T47D (cell line): ENCODE measurements at regions not wholly inside any gene's neighbourhood (a gene's known extent, or its start where the extent isn't known, plus 50 kb on each side); places are given as distances from the start of the nearest gene placed in this dataset.

Source experiments
- DNase-seq, 2 experiments: peaks; one replicate each; pipeline versions ENCODE4 v3.0.0 to v3.0.0-alpha.2; 2011 to 2012; ENCODE audit warnings: low read depth in 1 of 2, low spot score in 1 of 2
- JUND ChIP-seq: IDR thresholded peaks from 2 replicates; pipeline ENCODE4 v1.6.1; 2012; ENCODE audit warnings: low read depth
- in situ Hi-C: cut with HindIII; loops from 2 replicates; pipeline ENCODE4 v1.10.0; 2016; ENCODE audit warnings: low sequenced_read_pairs, low pct_unique_long_range_greater_than_20kb

DNA sequence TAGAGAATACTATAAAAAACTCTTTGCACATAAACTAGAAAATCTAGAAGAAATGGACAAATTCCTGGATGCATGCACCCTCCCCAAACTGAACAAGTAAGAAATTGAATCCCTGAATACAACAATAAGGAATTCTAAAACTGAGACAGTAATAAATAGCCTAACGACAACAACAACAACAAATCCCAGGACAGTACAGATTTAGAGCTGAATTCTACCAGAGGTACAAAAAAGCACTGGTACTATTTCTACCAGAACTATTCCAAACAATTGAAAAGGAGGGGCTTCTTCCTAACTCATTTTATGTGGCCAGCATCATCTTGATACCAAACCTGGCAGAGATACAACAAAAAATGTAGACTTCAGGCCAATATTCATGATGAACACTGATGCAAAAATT, 394.4 kb upstream of the RORB start:
- in situ Hi-C loops = no loop called here
- DNase-seq = no peak
- no peak for TF ChIP-seq JUND

DNA sequence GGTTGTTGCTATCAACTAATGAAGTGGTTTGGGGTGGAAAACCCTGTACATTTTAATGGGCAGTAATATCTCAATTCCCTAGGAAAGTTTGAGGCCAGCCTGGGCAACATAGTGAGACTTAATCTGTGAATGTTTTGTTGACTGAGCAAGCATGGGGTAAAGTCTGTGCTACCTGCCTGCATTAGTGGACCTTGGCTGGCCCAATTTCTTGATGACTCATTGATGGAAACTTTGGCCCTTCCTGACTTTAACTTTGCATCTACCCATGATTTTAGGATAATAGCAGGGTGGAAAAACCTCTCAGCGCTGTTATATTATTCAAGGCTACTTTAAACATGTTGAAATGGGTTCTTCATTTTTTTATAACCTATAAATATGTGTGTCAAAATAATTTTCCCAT, 389.4 kb upstream of the RORB start:
- no peak for TF ChIP-seq JUND
- in situ Hi-C loops = no loop called here
- DNase-seq = no peak

DNA sequence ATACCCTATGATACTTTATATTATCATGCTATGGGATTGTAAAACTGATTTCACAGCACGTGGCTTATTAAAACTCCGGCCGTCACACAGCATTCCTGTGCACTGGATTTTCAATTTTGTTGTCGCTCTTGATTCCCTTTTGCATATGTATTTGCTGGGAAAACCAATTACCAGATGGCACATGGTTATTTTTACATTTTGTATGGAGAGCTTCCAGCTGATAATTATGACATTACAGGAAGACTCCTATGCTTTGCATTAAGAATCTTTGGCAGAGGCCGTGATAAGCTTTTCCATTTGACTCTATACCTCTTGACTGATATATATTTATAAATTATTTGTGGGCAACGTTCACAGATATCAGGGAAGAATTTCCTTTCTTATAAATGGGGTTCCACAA, 381.2 kb upstream of the RORB start:
- no peak for TF ChIP-seq JUND
- no peak for DNase-seq
- in situ Hi-C loops = no loop called here

DNA sequence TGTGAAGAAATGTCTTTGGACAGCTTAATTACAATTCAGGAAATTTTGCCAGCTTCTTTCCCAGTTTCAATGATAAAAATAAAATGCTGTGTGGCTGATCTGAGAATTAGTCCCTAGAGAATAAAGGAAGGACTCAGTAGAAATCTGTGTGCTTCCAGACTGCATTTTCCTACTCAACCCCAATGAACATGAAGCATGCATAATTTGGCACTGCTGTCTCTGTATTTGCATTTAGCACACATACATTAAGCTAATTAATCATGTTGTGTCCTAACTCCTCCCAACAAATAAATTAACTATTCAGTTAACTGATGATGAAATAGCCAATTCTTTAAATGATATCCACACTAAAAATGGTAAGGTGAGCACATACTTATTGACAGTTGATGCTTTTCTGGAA, 380.0 kb upstream of the RORB start:
- DNase-seq = no peak
- no peak for TF ChIP-seq JUND
- in situ Hi-C loops = no loop called here

DNA sequence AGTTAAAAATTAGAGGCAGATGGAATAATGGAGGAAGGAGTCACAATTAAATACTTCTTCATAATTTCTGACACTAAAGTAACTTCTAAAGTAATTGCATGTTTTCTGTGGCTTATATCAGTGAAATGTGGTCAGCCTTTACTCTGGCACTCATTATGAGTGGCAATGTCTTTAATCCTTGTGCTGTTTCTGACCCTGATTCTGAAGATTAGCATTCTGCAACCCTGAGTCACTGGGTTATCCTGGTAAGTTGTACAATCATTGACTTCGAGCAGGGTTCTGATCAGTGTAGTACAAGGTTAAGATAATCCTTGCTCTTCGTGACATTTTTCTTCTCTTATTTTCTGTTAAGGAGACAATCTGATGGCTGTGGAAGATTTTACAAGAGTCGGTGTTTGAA, 379.4 kb upstream of the RORB start:
- in situ Hi-C loops = no loop called here
- DNase-seq = no peak
- no peak for TF ChIP-seq JUND

DNA sequence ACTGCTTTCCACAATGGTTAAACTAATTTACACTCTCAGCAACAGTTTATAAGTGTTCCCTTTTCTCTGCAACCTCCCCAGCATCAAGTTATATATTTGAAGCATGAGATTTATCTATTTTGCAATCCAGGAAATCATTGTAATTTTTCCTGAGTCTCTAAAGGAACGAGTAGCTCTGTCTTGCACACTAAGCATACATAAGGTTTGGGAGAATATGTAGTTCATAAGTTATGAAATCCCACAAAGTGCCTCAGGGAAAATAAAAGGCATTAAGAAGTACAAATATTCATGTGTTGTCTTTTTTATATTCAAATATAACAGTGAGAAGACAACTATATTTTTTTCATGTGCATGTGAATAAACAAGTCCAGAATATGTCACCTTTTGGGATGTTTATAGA, 377.1 kb upstream of the RORB start:
- DNase-seq = no peak
- no peak for TF ChIP-seq JUND
- in situ Hi-C loops = no loop called here

DNA sequence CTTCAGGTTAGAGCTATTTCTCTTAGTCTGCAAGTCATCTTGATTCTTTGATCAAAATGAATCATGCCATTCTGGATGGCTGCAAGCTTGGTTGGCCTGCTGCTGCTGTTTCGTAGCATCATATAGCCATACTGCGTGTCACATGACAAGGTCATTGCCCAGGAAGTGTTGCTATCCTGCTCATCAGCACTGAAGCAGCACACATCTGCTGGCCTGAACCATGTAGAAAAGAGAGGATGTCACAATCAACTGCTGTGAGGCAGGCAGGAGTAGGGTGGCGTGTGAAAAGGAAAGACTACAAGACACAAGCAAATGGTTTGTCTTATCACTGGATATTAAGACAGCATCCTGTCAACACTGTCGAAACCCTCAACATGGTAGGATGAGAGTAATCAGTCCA, 376.7 kb upstream of the RORB start:
- in situ Hi-C loops = no loop called here
- no peak for TF ChIP-seq JUND
- DNase-seq = no peak

DNA sequence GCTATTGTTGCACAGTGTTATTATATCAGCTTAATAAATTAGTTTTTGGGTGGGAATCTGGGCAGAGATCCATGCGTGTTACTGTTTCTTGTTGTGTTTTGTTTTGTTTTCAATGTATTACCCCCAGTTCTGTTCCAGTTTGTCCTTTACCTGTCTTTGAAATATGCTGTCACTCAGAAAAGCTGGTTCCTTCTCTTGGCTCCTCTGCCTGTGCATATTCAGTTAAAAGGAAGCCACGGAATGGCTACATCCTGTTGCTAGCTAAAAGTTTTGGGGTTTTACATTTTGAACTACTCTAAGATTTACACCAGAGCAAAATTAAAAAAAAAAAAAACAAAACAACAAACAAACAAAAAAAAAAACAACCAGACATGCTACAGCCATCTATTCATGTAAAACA, 374.9 kb upstream of the RORB start:
- no peak for DNase-seq
- in situ Hi-C loops = no loop called here
- no peak for TF ChIP-seq JUND

DNA sequence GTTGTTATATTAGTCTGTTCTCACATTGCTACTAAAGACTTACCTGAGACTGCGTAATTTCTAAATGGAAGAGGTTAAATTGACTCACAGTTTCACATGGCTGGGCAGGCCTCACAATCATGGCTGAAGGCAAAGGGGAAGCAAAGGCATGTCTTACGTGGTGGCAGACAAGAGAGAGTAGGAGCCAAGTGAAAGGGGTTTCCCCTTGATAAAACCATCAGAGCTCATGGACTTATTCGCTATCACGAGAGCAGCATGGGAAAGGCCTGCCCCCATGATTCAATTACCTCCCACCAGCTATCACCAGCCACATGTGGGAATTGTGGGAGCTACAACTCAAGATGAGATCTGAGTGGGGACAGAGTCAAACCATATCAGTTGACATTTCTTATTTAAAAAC, 374.5 kb upstream of the RORB start:
- DNase-seq = no peak
- no peak for TF ChIP-seq JUND
- in situ Hi-C loops = no loop called here

DNA sequence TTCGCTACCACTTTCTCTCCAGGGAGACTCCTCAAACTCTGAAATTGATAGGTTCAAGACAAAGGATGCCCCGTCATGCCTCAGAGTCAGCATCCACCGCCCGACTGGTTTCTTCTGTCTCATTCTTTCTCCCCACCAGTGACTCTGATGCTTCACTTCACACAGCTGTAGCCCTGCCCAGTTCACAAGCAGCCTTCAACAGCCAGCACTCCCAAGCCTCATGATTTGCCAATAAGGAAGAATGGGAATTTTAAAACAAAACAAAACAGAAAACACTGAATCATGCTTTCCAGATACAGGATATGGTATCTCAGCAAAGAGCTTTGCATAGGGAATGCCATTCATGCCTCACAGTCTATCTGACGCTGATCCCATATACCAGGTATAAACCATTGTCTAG, 371.2 kb upstream of the RORB start:
- in situ Hi-C loops = no loop called here
- TF ChIP-seq JUND = no peak
- DNase-seq = no peak

DNA sequence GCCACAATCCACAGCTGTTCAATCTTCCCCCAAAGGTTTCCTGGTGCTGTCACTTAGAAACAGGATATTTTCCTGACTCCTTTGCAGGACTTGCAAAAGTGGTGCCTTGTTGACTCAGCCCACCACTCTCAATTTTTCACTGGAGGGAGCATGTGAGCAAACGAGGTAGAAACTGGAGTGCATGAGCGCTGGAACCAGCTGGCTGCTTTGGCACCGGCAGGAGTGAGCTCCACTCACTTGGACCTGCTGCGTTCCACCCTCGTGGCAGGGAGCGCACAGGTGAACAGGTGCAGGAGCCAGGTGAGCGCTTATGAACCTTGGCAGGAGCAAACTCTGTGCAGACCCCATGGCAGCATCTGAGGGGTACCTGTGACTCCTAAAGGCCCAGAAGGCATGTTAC, 364.1 kb upstream of the RORB start:
- peak in 1 of 2 experiments; percentile 40 for DNase-seq
- in situ Hi-C loops = no loop called here
- no peak for TF ChIP-seq JUND

DNA sequence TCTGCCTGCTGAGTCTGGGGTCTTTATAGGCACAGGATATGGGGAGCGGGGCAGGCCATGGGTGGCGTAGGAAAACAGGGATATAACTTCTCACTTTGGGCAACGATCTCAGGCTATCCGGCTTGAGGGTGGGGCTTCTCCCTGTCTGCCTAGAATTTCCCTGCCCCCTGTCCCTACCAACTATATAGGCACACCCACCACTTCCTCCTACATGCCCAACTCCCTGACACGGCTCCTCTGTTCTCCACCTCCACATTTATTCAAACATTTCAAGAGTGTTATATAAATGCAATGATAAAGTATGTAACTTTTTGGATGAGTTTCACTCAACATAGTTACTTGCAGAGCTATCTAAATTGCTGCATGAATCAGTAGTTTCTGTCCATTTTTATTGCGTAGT, 363.2 kb upstream of the RORB start:
- DNase-seq = no peak
- in situ Hi-C loops = no loop called here

DNA sequence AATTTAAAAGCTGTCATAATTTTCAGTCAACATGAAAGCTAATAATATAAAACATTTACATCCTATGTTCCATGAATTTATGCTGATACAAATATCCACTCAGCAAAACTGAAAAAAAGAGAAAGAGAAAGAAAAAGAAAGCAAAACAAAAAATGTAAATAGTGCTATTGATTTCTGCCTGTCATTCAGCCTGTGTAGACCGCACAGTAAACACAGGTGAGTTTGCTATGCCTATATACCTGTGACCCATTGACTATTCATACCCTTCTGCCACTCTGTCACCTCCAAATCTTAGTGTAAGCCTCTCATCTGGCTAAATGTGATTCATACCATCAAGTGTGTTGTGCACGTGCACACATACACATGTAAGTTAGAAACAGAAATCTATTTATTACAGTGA, 359.0 kb upstream of the RORB start:
- in situ Hi-C loops = no loop called here
- TF ChIP-seq JUND = no peak
- DNase-seq = peak in 1 of 2 experiments; percentile 11

More for the DNA sequence above, 363.2 kb upstream of the RORB start:
- no peak for TF ChIP-seq JUND

DNA sequence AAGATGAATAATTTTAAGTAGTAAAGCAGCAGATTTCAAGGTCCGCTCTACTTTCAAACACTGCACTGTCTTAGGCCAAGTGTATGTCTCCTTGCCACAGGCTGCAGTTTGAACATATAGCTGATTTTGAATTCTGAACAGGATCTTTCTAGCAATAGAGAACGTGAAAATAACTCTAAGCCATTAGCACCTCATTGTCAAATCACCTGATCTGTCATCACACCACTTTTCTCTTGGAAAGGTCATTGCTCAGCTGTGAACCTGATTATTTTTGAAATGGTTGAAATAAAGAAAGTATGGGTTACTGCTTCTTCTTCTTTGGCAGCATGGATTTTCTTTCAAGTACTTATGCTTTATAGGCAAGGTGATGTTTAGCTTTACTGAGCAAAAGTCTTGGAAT, 357.0 kb upstream of the RORB start:
- DNase-seq = no peak
- no peak for TF ChIP-seq JUND
- in situ Hi-C loops = no loop called here

DNA sequence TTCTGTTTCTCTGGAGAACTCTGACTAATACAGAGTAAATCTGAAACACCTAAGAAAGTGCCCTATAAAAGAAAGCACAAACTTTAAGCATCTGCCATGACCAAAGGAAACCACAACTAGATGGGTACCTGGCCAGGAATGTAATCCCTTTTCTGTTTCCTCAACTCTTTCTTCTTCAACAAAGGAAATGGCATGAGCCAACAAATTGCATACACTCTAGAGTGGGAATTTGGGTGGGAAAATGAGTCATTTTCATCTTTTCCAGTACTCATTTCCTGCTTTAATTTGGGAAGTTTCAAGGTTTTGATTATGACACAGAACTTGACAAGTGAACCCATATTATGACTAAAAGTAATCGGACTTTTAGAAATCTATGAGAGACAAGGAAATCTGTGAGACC, 349.2 kb upstream of the RORB start:
- in situ Hi-C loops = no loop called here
- TF ChIP-seq JUND = no peak
- DNase-seq = no peak
